ENCODE measurements at regions not wholly inside any gene's neighbourhood (a gene's known extent, or its start where the extent isn't known, plus 50 kb on each side); places are given as distances from the start of the nearest gene placed in this dataset.
"Not testable (repeated sequence)": the region's sequence is repeated elsewhere in the genome, so short reads cannot be mapped to it uniquely, and the experiment has no call there.

DNA sequence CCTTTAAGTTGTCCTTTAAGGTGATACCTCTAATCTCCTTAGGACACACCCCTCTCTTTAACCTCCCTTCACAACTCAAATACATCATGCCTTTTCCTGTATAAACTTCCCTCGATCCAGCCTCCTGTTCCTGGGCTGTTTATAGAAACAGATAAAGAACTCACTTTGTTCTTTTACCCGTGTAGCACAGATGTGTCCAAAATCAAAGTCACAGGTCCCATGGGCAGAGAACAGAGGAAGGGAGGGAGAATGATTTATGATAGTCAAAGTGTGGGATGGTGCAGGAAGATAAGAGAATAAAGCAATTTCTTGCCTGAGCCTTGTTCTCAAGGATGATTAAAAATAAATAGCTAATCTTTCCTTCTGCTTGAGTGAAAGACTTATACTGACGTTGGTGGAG, 50.3 kb upstream of the CABCOCO1 start:
- no peak for DNase-seq (ENCODE audit: low read depth)

DNA sequence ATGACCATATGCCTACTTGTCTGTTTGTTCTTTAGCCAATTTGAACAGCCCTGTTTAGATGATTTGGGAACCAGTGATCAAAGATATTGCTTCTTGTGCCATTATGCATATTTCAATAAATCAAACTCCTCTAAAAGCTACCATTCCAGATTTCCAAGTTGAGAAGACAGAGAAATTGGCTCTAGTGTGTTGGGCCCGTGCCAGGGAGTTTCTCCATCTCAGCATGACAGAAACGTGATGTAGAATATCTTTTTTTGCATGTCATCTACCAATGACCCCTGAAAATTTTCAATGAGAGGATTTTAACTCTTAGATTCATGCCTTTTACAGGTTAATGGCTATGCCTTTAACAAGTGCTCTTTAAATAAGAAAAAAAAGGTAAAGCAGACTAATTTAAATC, 50.7 kb upstream of the CABCOCO1 start:
- DNase-seq (ENCODE audit: low read depth): peak; percentile 19

DNA sequence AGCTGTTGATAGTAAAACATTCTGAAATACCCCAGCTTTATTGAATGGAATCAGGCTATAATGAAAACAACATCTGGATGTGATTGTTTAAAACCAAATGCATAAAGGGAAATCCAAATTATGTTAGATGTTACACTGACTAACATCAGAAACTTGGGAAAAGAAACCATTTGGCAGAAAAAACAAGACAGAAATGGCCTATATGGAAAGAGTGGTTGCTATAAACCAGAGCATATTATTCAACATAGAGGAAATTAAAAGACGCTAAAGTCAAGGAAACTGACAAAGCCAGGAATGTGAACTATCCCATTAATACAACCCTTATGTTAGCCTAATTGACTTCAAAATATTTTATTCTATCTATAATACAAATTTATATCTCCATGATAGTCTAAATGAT, 53.0 kb upstream of the CABCOCO1 start:
- peak; percentile 47 for DNase-seq (ENCODE audit: low read depth)

DNA sequence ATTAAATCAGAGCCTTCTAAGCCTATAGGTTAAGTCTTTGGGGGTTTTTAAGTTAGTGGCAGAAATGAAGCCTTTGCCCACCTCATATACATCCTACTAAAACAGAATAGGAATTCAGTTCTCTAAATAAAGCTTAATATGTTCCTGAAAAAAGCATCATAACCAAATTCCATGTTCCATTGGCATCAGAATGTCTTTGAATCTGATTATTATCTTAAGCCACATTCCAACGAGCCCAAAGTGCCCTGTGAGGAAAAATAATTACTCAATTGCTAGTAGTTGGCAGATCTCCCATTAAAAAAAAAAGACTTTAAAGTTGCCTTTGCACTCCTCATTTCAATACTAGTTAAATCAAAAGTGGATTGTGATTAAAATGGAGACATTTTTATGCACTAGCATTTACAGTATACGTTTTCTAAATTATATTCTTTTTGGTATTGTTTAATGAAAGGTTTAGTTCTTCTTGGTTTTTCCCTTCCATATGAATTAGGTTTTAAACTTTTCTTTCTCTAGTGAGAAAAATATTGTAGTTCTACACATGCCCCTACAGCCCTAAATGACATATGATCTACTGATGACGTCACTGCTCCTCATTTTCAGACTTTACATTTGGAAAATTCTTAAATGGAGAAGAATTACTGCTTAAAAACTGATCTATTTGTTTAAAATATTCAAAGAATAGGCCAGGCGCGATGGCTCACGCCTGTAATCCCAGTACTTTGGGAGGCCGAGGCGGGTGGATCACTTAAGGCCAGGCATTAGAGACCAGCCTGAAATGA, 54.3 kb upstream of the CABCOCO1 start:
- DNase-seq (ENCODE audit: low read depth): peak; percentile 67

DNA sequence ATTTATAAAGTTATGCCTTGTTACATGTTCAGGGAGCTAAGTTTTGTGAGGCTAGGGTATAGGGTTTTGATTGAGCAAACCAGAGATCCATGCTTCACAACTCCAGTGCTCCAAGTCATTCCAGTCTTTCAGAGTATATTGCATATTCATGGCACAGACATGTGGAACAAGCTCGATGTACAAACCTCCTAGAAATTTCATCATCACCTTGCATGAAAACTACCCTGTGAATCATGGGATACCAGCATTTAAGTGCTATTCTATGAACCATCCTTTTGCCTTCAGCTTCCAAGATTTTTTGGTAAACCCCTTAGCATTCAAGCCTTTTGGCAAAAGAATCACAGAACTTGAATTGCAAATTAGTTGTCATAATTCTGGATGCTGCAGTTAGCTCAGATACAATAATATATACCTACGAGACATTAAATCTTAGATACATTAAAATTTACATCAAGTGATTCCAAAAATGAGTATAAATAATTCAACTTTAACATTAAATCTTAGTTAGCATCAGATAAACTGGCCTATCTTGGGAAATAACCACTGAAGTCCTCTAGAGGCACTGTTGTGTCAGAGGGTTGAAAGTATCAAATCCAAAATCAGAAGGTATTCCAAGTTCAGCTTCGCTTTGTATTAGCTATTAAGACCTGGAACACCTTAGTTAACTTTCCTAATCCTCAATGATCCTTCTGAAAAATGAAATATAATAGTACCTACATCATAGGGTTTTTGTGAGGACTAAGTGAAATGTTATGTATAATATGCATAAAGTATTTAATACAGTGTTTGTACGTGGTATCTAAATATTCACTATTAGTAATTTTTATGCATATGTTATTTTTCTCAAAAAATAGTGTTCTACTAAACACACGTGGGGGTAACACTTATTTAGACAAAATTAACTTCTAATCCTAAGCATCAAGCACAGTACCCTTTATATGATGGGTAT, 55.5 kb upstream of the CABCOCO1 start:
- peak; percentile 28 for DNase-seq (ENCODE audit: low read depth)

DNA sequence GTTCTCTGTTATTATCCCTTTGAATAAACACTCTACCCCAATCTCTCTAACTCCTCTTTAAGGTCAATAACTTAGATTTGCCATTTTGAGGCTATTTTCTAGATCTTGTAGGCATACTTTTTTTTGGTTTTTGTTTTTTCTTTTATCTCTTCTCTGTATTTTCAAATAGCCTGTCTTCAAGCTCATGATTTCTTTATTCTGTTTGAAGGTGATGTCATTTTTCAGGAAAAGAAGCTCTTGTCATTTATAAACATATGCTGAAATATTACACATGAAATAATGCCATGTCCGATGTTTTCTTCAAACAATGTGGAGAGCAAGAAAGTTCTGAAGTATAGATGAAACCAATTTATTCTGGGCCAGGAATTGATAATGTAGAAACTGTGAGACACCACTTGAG, 57.5 kb upstream of the CABCOCO1 start:
- DNase-seq (ENCODE audit: low read depth): no peak

DNA sequence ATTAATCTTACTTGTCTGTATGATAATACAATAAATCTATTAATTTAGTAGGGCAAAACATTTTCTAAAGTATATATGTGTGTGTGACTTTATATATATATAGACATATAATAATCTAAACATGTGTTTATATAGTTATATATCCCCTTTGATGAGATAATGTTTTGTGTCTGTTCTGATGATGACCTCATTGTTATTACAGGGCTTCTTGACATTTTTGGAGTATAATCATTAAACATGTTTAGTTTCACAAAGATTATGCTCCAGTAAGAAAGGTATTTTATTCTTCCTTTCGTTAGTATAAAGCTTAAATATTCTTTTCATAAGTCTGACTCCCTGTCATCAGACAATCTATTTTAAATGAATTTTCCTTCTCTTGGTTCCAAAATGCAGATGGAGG, 62.3 kb upstream of the CABCOCO1 start:
- no peak for DNase-seq (ENCODE audit: low read depth)

DNA sequence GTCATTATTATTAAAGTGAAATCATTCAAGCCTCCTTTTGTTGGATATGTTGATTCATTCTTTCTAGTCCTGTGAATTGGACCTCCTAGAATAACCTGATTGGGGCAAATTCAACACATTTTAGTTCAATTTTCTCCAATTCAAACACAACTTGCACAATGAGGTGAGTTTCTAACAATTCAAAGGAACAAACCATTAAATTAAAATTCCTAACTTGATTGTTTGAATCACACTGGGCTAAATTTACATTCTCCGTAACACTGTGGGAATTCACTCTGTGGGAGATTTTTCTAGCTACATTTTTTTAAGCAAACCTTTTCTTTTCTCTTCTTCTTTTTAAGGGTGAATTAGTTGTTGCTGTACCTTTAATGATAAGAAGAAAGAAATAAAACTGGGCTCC, 68.3 kb upstream of the CABCOCO1 start:
- no peak for DNase-seq (ENCODE audit: low read depth)

DNA sequence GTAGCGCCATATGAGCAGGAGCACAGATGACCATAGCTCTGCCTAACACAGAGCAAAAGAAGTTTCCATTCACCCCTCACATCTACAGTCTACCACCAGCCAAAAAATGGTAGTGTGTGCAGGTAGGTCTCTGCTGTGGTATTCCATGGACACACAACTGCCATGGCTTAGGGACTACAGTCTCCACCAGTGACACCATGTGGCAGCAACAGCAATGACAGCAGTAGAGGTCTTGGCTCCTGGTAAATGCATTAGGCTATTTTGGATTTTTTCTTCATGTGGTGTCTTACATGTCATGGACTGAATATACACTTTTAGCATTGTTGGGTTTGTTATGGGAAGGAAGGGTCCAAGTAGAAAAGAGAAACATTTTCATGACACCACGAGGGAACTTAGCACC, 70.1 kb upstream of the CABCOCO1 start:
- DNase-seq (ENCODE audit: low read depth): no peak

DNA sequence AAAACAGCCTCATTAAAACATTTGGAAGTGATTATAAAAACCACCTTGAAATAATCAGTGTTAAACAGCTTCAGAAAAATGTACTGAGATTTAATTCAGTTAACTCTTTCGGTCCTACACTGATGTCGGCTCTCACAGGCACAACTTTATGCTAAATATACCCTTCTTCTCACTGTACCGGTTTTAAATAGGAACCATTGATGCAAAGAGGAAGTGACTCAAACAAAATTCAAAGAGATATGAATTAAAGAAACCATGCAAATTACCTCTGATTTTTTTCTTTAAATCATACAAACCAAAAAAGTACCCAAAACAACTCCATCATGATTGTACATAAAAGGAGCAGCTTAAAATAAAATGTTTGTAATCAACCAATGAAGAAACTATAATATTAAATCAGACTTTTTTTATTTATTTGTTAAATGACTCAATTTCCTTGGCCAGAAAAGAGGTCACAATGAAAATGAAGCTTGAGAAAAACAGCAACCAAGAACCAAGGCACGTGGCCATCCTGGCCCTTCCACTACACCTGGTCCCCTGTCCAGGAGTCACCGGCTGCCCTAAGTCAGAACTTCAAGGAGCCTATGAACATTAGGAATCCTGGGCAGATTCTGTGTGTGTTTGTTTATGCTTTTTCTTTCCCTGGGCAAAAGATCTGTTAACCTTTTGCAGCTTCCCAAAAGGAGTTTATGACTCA, 73.0 kb upstream of the CABCOCO1 start:
- DNase-seq (ENCODE audit: low read depth): no peak

DNA sequence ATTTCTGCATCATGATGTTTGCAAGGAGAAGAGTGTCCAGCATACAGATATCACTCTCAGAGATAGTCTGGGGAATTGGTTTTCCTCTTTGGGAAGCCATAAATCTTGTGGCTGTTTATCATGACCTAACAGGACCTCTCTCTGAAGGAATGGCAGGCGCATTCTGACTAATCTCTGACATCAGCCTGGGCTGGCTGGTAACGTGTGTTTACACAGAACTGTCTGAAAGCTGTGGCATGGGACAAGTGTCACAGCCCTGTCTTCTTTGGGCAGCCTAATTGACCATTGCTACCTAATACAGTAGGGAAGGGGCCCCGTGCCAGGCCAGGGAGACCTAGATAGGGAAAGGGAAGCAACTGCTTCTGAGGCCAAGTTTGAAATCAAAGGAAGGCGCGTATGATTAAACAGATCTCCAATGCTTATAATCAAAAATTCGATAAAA, 73.9 kb upstream of the CABCOCO1 start:
- DNase-seq (ENCODE audit: low read depth): no peak

DNA sequence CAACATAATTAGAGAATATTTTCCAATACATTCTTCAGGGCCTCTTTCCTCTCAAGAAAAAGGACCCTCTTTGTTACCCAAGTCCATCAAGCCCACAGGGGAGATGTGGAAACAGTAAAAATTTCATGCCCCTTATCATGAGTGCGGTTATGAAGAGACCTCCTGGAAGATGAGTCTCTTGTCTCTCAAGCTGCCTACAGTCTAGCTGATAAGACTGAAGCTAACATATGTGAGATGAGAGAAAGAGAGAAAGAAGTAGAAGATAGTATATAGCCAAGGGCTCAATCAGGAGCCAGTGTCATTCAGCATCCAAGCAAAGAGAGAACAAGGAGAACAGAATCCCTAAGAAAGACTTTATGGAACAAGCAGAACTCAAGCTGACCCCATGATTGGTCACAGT, 75.9 kb upstream of the CABCOCO1 start:
- no peak for DNase-seq (ENCODE audit: low read depth)

DNA sequence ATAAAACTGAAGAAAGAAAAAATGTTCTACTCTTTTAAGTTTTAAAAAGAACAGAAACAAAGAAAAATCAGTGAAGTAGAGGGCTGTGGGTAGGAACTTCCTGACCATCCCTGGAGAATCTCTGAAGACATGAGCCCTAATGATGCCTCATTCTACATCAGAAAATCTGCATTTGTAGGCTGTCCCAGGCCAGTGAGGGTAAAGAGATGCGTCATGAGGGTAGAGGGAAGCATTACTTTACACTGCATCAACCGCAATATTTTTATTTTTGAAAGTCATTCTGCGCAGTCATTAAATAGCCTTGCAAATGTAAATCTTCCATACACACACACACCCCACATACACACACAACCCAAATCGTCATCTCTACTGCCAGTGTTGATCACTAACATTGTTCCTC, 82.1 kb upstream of the CABCOCO1 start:
- no peak for DNase-seq (ENCODE audit: low read depth)

DNA sequence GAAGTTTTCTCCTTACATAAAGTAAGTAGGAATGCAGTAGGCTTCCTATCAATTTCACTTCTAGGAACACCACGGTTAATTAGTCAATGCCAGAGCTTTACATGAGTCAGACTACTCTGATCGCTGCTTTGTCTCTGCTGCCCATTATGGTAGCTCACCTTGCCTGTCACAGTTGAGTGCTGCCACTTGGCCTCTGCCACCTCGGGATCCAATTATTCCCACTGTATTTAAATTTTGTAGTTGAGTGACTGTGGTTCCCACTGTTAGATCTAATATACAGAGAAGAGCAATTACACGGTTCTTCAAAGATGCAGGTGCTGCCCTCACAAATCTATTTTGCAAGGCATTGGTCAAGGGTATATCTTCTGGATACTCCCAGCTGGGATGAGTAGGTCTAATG, 92.5 kb upstream of the CABCOCO1 start:
- not testable (repeated sequence) for DNase-seq (ENCODE audit: low read depth)

DNA sequence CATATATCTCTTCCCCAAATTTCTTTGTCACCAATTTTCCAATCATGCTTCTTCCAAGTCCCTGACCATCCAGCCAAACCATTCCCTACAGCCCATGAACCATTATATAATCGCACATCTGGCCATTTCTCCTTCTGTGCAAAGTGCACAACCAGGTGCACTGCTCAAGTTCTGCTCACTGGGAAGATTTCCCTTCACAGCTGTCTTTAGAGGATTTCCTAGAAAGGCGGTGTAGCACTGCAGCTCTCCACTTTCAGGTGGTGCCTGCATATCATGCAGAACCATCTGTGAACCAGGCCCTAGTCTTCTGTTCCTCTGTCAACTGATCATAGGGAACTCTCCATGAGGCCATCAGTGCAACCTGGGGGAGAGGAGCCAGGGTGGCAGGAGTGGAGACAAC, 95.0 kb upstream of the CABCOCO1 start:
- no peak for DNase-seq (ENCODE audit: low read depth)

DNA sequence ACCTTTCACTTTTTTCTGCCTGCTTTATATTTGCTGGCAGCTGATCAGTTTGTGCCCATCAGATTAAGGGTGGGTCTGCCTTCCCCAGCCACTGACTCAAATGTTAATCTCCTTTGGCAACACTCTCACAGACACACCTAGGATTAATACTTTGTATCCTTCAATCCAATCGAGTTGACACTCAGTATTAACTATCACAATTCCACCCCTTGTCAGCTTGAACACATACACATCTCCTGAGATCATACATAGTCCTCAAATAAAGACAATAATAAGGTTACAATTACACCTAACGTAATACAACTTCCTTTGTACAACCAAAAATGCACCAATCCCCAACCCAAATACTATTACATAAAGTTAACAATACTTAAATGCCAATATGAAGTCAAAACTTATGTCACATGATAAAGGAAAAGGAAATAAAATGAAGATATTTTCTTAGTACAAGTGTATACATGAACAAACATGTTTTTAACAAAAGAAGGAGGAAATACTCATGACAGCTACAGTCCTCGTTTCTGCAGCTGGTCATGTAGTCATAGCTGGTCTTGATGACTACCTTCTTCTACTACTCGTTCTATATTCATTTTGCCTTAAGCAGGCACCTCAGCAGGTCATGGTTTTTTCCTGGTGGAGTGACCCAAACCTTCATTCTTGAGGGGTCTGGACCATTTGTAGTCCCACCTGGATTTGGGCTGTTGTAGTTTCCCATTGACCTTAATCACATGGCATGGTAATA, 96.7 kb upstream of the CABCOCO1 start:
- no peak for DNase-seq (ENCODE audit: low read depth)

DNA sequence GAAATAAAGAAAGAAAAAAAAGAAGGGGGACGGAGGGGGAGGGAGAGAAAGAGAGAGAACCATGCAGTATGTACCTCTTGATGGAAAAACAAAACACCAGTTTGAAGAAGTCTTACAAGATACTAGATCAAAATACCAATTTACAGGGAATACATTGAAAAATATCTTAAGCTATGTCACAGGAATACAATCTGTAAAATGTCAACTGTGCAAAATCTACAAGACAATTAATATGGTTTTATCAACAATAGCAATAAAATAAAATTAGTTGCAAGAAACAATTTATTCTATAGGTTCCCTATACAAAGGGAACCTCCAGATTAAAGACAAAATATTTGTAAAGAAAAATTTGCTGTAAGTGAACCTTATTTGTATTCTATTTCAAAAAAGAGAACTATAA, 98.3 kb upstream of the CABCOCO1 start:
- no peak for DNase-seq (ENCODE audit: low read depth)

DNA sequence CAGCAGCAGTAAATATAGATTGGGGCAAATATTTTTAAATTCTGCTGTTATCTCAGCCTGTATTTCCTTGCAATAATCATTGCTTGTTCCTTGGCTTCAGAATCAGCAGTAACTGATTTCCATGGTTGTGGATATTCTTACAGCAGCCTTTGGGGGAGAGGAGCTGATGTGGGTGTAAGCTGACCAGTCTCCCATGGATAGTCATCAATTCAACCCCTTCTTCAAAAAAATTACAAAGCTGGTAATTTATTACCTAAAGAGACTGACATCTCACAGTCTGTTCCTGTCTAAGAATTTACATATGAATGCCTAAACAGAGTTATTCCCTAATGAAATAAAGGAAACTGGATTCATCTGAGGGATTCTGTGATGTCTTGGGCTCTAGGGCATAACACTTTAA, 103.1 kb upstream of the CABCOCO1 start:
- DNase-seq (ENCODE audit: low read depth): no peak

DNA sequence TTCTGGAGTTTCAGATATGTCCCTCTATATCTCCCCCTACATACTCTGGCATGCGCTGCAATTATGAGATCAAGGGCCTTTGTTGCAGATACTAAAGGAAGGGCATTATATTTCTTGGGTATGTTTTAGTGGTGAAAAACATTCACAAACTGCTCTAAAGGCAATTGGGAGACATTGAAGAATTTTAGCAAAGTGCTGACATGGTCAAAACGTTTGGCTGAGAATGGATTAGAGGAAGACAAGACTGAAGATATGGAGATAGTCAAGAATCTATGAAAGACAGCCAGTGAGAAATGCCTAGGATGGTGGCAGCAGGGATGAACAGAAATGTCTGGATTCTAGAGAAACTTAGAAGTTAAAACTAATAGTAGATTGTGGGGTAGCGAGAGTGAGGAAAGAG, 104.5 kb upstream of the CABCOCO1 start:
- no peak for DNase-seq (ENCODE audit: low read depth)

DNA sequence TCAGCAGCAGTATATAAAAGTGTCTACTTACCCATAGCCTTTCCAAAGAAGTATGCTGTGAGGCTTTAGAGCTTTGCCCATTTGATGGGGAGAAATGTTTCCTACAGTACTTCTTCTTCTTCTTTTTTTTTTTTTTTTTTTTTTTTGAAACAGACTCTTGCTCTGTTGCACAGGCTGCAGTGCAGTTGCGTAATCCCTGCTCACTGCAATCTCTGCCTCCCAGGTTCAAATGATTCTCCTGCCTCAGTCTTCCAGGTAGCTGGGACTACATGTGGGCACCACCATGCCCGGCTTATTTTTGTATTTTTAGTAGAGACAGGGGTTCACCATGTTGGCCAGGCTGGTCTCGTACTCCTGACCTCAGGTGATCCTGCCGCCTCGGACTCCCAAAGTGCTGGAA, 101.7 kb upstream of the TMEM26 start:
- DNase-seq (ENCODE audit: low read depth): no peak

DNA sequence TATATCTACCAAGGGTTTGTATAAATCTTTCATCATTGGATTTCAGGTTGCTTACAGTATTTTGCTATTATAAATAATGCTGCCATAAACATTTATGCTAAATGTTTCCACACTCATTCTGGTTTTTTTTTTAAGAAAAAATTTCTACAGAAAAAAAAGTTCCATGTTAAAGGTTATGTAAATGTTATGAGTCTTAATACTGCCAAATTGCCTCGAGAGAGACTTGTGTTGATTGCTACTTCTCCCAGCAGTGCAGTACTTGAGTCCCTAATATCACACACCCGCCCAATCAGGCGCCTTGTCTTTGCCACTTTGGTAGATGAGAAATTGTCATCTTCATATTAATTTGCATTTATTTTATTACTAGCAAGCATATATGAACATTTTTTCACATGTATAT, 96.7 kb upstream of the TMEM26 start:
- no peak for DNase-seq (ENCODE audit: low read depth)

DNA sequence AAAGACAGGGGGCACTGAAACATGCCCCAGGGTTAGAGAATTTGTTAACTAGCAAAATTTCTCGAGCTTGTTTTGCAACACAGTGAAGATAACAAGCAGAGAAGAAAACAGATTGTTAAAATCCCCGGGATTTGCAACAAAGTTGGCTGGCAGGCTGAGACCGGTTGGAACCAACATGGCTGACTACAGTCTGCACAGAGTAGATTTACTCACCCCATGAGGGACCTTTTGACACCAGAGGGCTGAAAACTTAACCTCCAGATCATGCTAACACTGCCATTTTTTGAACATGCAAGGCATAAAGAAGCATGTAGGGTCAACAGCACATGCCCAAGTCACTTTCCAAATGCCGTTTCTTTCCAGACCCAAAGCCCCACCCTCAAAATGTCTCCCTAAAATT, 95.2 kb upstream of the TMEM26 start:
- no peak for DNase-seq (ENCODE audit: low read depth)

Data from fibroblast of gingiva (primary cell).